EH (cell line): ENCODE measurements at regions not wholly inside any gene's neighbourhood (a gene's known extent, or its start where the extent isn't known, plus 50 kb on each side); places are given as distances from the start of the nearest gene placed in this dataset.

Experiments used
- DNase-seq: peaks from one replicate; pipeline ENCODE4 v3.0.0-alpha.2; 2015; ENCODE audit warnings: low read depth

- no peak for DNase-seq
Measured at GRCh38 chr3:193929921-193930646, 205.9 kb upstream of the HES1 start.

- no peak for DNase-seq
Measured at GRCh38 chr3:193932136-193932535, 203.8 kb upstream of the HES1 start.

DNA sequence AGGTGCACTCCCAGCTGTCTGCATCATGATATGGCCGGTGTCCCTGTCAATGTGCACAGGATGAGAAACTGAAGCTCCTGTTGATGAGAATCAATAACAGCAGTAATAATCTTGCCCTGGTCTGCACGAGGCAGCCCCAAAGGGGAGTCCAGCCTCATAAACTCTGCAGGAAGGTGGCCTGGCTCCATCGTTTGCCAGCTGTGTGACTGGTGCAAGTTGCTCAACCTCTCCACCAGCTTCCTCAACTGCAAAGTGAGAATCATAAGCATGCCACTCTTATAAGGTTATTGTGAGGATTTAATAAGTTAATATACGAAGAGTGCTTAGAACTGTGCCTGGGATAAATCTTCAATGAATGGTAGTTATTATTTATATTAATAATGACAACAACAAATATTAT, 203.4 kb upstream of the HES1 start:
- no peak for DNase-seq

DNA sequence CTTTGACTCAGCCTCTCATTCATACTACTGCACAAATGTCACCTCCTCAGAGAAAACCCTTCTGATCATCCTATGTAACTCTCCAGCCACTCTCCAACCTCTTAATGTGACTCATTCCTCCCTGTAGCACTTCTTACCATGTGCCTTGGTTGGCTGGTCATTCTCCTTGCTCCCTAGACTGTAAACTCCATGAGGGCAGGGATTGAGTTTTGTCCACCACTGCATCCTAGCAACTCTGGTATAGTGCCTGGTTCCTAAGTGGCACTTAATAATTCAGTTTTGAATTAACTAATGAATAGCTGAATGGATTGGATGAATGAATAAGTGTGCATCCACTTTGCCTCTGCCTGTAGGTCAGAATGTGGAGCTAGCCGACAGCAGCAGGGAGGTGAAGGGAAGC, 202.5 kb upstream of the HES1 start:
- no peak for DNase-seq

- no peak for DNase-seq
Measured at GRCh38 chr3:193935916-193936315, 200.0 kb upstream of the HES1 start.

- DNase-seq = no peak
Measured at GRCh38 chr3:193938613-193939012, 197.3 kb upstream of the HES1 start.

GRCh38 chr3:193939527-193939926, 196.4 kb upstream of the HES1 start:
- DNase-seq = no peak

GRCh38 chr3:193940526-193940925, 195.4 kb upstream of the HES1 start:
- no peak for DNase-seq

DNA sequence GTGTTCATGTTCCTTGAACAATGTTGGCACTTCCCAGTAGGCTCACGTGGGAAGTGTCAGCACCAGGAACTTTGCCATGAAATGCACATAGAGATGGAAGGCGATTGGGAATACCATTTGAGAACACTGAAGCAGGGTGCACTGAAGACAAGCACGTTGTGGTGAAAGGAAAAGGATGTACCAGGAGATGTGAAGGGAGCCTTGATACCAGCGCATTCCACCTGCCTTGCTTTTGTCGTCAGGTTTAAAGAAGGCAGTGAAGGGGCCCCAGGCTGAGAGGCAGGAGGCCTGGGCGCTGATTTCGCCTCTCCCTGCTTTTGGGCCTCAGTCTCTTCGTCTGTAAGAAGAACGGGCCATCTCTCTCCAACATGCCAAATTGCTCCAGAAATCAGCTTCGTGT, 194.5 kb upstream of the HES1 start:
- DNase-seq = no peak

DNA sequence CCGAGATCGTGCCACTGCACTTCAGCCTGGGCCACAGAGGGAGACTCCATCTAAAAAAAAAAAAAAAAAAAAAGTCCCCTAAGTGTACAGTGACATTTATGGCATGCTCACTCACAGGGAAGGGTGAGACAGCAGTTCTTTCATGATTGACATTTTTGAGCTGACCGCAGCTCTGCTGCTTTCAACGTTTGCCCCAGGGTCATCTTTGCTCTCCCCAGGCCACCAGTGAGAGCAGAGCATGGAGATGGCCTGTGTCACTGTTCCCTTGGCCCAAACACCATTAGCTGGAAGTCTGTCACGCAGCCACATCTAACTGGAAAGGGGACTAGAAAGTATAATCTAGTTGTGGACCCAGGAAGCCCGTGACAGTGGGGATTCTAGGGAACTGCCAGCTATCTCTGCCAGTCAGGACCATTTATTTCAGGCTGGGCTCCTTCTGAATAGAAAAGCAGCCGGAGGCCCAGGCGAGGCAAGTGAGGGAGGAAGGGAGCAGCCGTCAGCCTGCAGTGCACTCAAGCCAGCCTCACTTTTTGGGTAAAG, 193.4 kb upstream of the HES1 start:
- DNase-seq = no peak

DNA sequence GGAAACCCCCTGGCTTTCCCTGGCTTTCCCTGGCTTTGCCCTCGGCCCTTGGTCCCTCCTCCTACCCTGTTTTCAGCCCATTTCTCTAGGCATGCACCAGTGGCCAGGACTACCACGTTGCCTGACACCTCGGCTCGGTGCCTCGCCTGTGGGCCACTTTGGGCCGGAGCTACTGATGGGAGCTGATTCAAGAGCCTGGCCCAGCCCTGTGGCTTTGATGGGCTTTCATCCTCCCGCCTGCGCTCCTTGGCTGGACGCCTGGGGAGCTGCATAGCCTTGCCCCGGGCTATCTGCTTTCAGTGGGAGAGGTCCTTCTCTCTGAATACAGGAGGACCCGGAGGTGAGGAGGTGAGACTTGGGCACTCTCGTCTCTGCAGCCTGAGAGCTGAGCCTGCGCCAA, 192.7 kb upstream of the HES1 start:
- DNase-seq = no peak

GRCh38 chr3:193943851-193944517, 192.0 kb upstream of the HES1 start:
- no peak for DNase-seq

DNA sequence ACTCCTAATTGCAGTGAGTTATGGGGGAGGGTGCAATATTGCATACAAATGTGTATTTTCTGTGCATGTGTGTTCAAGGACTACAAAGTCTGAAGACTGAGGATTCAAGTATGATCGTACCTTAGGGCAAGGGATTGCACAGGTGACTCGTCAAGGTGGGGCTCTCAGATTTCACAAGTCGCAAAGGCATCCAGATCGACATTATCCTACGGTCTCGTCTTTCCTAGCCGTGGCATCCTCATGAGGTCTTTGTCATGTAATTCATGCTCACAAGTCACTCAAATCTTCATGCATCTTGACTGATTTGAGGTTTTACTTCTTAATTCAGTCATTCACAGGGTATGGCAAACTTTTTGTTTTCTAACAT, 191.4 kb upstream of the HES1 start:
- no peak for DNase-seq

GRCh38 chr3:193945143-193945542, 190.8 kb upstream of the HES1 start:
- DNase-seq = no peak

DNA sequence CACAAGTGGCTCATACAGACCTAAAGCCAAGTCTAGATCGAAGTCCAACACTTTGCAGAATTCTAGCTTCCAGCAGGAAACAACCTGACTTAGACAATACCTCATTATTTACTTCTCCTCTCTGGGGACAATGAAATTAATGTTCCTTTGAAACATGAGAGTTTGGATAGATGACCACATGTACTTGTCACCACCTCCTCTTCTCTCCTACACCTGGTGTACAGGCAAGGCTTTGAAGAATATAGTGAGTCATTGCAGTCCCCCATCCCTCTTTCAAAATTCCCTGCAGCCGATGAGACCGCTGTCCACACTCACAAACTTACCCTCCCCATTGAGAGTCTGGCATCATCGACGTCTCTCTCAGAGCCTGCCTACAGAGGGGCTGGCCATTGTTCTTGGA, 189.0 kb upstream of the HES1 start:
- DNase-seq = no peak

DNA sequence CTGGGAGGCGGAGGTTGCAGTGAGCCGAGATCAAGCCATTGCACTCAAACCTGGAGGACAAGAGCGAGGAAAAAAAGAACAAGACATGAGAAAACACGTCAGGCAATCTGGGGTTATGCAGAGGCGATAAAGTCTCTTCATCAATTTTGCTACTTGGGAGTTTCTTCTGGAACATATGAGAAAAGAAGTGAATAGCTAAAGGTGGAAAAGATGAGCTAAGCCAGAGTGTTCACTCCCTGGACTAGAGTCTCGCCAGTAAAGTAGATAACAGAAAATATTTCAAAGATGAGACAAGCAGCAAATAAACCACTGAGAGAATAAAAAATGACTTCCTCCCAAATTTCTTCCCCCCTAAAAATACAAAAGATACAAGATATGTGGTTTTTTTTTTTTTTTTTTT, 188.4 kb upstream of the HES1 start:
- no peak for DNase-seq

DNA sequence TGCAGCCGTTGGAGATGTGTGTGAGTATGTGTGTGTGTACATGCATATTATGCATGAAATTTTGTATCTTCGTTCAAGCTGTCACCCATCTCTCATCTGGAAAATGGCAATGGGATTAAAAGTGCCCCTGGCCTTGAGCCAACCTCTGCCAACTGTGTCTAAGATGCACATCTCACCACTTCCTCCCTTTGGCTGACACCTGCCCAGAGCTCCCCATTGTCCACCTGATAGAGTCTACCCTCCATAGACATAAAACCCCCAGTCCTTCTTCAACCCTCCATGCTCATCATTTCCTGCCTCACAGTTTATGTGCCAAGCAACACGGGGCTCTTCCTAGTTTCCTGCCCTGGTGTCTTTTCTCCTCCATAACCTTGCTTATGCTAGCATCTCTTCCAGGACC, 187.5 kb upstream of the HES1 start:
- DNase-seq = no peak

- no peak for DNase-seq
Measured at GRCh38 chr3:193951859-193952258, 184.1 kb upstream of the HES1 start.

DNA sequence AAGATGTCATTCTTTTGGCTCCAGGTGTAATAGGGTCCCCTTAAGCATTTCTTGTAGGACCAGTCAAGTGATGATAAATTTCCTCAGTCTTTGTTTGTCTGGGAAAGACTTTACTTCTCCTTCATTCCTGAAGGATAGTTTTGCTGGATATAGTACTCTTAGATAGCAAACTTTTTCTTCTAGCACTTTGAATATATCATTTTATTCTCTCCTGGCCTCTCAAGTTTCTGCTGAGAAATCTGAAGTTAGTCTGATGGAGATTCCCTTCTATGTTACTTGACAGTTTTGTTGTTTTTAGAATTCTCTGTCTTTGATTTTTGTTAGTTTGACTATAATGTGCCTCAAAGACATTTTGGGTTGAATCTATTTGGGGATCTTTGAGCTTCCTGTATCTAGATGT, 181.2 kb upstream of the HES1 start:
- DNase-seq = no peak

- DNase-seq = no peak
Measured at GRCh38 chr3:193955719-193956118, 180.2 kb upstream of the HES1 start.

DNA sequence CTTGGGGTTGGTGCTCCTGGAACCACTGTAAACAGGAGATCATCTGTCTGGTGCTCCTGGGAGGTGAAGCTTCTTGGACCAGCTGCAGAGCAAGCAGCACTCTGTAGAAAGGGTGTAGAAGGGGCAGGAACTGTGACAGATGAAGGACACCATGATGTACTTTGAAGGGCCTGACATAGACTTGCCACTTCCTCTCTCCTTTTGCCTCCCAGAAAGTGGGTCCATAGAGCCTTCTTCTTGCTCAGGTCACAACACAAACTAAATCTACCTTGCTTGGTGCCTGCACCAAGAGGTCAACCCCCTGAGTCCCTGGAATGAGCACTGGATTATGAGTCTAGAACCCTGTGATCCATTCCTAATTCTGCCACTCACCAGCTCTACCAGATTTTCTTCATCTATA, 176.1 kb upstream of the HES1 start:
- DNase-seq = no peak

DNA sequence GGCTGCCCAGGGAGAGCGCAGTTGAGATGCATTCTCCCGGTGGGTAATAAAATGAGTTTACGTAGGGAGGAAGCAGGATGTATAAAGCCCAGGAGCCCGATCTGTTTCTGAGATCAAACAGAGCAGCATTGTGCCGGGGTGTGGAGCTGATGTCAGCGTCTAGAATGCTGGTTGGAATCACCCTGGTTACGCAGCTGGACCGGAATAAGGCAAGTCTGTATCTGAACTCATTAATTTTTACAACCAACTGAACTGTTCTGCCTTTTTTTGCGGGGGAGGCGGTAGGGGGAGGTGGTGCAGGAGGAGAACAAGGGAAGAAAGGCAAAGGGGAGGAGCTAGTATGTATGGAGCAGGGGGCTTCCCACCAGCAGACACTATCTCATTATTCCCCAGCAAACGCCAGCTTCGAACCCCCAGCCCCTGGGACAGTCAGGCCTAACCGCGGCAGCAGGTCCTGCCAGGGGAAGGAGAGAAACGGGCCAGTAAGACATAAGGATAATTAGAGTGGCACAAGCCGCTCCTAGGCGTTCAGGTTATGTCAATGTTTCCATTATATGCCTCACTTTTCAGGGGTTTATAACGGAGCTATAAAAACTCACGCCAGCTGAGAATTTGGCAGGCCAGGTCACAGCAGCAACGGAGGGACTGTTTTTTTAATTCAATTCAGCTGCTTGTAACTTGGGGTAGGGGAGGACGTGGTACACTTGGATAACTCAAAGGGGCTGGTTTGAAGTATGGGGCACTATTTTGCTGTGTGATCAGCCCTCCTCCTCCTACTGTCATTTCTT, 175.3 kb upstream of the HES1 start:
- no peak for DNase-seq
